HEK293T (cell line): ENCODE measurements at regions not wholly inside any gene's neighbourhood (a gene's known extent, or its start where the extent isn't known, plus 50 kb on each side); places are given as distances from the start of the nearest gene placed in this dataset.

ENCODE experiments used
- CTCF ChIA-PET: fragments of 350-600 bp; formaldehyde crosslinking; extraction: SDS; loops from one replicate; lab custom pipeline; 2021; ENCODE audit warnings: antibody characterized with exemption, inconsistent platforms; lab: Yijun Ruan, JAX
- POLR2A ChIA-PET: fragments of 350-600 bp; formaldehyde crosslinking; extraction: SDS; loops from one replicate; lab custom pipeline; 2020; ENCODE audit warnings: antibody characterized with exemption, inconsistent platforms; lab: Yijun Ruan, JAX
- DNase-seq: peaks from one replicate; pipeline ENCODE4 v3.0.0; 2012; ENCODE audit warnings: mixed read lengths; ENCODE audit errors: extremely low spot score
- ARNT ChIP-seq: fragments of 450-650 bp; IDR thresholded peaks from 2 replicates; pipeline ENCODE4 v1.6.1; 2017; ENCODE audit warnings: mild to moderate bottlenecking
- BHLHE40 ChIP-seq: fragments of 450-650 bp; IDR thresholded peaks from 2 replicates; pipeline ENCODE4 v1.6.1; 2016; ENCODE audit warnings: mild to moderate bottlenecking, moderate library complexity, borderline replicate concordance
- CTBP1 ChIP-seq: fragments of 450-650 bp; IDR thresholded peaks from 2 replicates; pipeline ENCODE4 v1.6.1; 2016; ENCODE audit warnings: borderline replicate concordance
- ELF4 ChIP-seq: fragments of 450-650 bp; IDR thresholded peaks from 2 replicates; pipeline ENCODE4 v1.6.1; 2017; ENCODE audit warnings: antibody characterized with exemption
- FOXA1 ChIP-seq: fragments of 450-650 bp; IDR thresholded peaks from 2 replicates; pipeline ENCODE4 v1.6.1; 2016; ENCODE audit warnings: mild to moderate bottlenecking
- FOXK2 ChIP-seq: fragments of 450-650 bp; IDR thresholded peaks from 2 replicates; pipeline ENCODE4 v1.6.1; 2016; ENCODE audit warnings: mild to moderate bottlenecking
- FOXM1 ChIP-seq: fragments of 450-650 bp; IDR thresholded peaks from 2 replicates; pipeline ENCODE4 v1.6.1; 2017; ENCODE audit warnings: mild to moderate bottlenecking, borderline replicate concordance
- HDGF ChIP-seq: fragments of 450-650 bp; IDR thresholded peaks from 2 replicates; pipeline ENCODE4 v1.6.1; 2017; ENCODE audit warnings: antibody characterized with exemption, borderline replicate concordance
- L3MBTL2 ChIP-seq: fragments of 450-650 bp; conservative IDR thresholded peaks from 2 replicates; pipeline ENCODE4 v1.6.1; 2016; ENCODE audit warnings: mild to moderate bottlenecking
- LEF1 ChIP-seq: fragments of 450-650 bp; IDR thresholded peaks from 2 replicates; pipeline ENCODE4 v1.6.1; 2017; ENCODE audit warnings: mild to moderate bottlenecking, borderline replicate concordance
- NFRKB ChIP-seq: fragments of 450-650 bp; IDR thresholded peaks from 2 replicates; pipeline ENCODE4 v1.6.1; 2016; ENCODE audit warnings: mild to moderate bottlenecking, moderate library complexity
- PKNOX1 ChIP-seq: fragments of 450-650 bp; IDR thresholded peaks from 2 replicates; pipeline ENCODE4 v1.6.1; 2016
- SP1 ChIP-seq: fragments of 450-650 bp; IDR thresholded peaks from 2 replicates; pipeline ENCODE4 v1.6.1; 2017
- SUZ12 ChIP-seq: fragments of 450-650 bp; IDR thresholded peaks from 2 replicates; pipeline ENCODE4 v1.6.1; 2016; ENCODE audit warnings: mild to moderate bottlenecking
- TARDBP ChIP-seq: fragments of 450-650 bp; IDR thresholded peaks from 2 replicates; pipeline ENCODE4 v1.6.1; 2016
- ZNF384 ChIP-seq: fragments of 450-650 bp; IDR thresholded peaks from 2 replicates; pipeline ENCODE4 v1.6.1; 2016

DNA sequence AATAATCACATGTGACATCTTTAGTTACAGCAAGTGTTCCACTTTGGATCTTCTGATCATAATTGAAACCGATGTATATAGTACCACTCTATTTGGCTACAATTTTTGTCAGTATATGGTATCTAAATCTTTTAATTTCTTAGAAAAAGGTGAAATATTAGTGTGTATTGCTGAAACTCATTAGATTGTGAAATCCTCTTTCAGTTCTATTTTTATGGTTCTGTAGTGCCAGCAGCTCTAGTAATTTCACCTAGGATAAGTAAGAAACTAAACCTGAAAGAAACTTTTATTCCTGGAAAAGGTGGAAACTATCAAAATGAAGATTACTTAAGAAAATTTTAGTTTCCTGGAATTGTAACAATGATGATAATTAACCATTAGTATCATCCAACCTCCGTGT, 370.9 kb downstream of the NNT start:
- ChIA-PET POLR2A (no interaction called here), CTCF (no interaction called here)
- TF ChIP-seq CTBP1 = no peak
- TF ChIP-seq HDGF = no peak
- TF ChIP-seq FOXK2 = no peak
- no peak for TF ChIP-seq SP1
- no peak for TF ChIP-seq ARNT
- TF ChIP-seq FOXM1 = no peak
- TF ChIP-seq SUZ12 = no peak
- no peak for TF ChIP-seq BHLHE40
- TF ChIP-seq ELF4 = no peak
- TF ChIP-seq PKNOX1 = no peak
- TF ChIP-seq NFRKB = no peak
- no peak for TF ChIP-seq FOXA1
- no peak for TF ChIP-seq LEF1
- TF ChIP-seq TARDBP = no peak
- no peak for DNase-seq

GRCh38 chr5:43973318-43973717, 370.3 kb downstream of the NNT start:
- ChIA-PET CTCF (no interaction called here), POLR2A (no interaction called here)
- no peak for DNase-seq
- TF ChIP-seq ZNF384 (no peak), HDGF (no peak), SUZ12 (no peak), SP1 (no peak), FOXM1 (no peak)

DNA sequence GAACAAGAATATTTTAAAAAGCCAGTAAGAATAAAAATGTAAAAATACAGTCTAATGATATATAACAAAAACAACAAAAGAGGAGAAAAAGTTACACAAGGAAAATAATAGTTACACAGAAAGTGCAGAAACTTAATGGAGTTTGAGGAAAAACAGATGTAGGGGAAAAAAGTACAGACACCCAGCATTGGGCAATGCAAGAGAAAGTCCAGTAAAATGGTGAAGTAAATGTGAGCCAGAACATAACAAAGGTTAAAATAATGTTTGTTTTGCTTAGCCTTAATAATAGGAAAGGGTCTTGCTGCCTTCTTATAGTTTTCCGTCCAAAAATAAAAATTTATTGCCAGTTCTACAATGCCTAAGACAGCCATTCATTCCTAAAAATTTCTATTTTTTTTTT, 364.2 kb downstream of the NNT start:
- TF ChIP-seq CTBP1 = no peak
- TF ChIP-seq FOXK2 = no peak
- no peak for TF ChIP-seq L3MBTL2
- TF ChIP-seq ELF4 = no peak
- TF ChIP-seq ARNT = no peak
- no peak for TF ChIP-seq HDGF
- no peak for TF ChIP-seq PKNOX1
- CTCF ChIA-PET = no interaction called here
- DNase-seq = no peak
- POLR2A ChIA-PET = no interaction called here

DNA sequence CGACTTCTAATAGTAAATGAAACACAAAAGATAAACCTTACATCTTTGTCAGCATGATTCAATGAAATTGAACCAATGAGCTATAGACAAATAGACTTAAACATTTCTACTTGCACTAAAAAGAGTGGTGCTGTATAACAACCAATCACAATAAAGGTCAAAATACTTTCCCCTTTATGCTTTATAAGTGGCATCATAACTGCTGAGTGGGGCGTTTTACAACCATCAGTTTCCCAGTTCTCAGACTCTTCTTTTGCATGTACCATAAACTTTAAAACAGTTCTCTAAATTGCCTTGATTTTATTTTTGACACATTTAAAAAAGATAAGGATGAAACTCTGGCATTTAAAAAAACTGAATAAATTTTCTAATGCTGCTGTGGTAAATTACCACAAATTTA, 356.2 kb downstream of the NNT start:
- DNase-seq = no peak
- POLR2A ChIA-PET = no interaction called here
- no peak for TF ChIP-seq TARDBP
- TF ChIP-seq ARNT = no peak
- TF ChIP-seq SP1 = no peak
- no peak for TF ChIP-seq PKNOX1
- TF ChIP-seq ZNF384 = no peak
- CTCF ChIA-PET = no interaction called here

DNA sequence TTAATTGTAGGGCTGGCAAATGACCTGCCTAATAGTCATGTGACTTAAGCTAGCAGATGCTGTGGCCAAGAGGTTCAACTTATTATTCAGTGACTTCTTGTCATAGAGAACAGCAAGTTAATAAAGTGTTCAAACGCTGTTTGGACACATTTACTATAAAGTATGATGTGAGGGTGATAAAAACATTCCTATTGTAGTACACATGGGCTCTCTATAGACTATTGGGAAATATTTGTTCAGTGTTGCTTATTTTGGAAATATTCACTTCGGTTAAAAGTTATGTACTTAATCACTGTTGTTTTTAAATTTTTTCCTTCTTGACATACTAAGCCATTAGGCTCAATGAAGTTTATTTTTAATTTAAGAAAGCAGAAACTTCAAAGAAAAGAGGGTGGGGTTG, 345.0 kb downstream of the NNT start:
- no peak for DNase-seq
- TF ChIP-seq L3MBTL2 (no peak), NFRKB (no peak), PKNOX1 (no peak), ARNT (no peak), FOXA1 (no peak), FOXK2 (no peak), LEF1 (no peak), HDGF (no peak), TARDBP (no peak), ZNF384 (no peak), CTBP1 (no peak), FOXM1 (no peak), BHLHE40 (no peak), SUZ12 (no peak), SP1 (no peak), ELF4 (no peak)
- ChIA-PET CTCF (no interaction called here), POLR2A (no interaction called here)

- DNase-seq = no peak
- TF ChIP-seq HDGF (no peak), PKNOX1 (no peak), ELF4 (no peak), FOXK2 (no peak), TARDBP (no peak), FOXA1 (no peak)
- CTCF ChIA-PET = no interaction called here
- POLR2A ChIA-PET = no interaction called here
These were observed 338.8 kb downstream of the NNT start for GRCh38 chr5:43941806-43942205.

DNA sequence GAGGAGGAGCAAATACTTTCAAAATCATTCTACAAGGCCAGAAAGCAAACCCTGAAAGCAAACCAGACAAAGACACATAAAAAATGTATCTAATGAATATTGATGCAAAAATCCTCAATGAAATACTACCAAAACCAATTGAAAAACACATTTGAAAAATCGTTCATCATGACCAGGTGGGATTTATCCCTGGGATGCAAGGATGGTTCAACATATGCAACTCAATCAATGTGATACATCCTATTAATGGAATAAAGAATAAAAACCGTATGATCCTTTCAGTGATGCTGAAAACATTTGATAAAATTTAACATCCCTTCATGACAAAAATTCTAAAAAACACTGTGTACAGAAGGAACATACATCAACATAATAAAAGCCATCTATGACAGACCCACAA, 337.6 kb downstream of the NNT start:
- TF ChIP-seq HDGF = no peak
- no peak for TF ChIP-seq ZNF384
- no peak for TF ChIP-seq ARNT
- TF ChIP-seq FOXK2 = no peak
- TF ChIP-seq SP1 = no peak
- TF ChIP-seq PKNOX1 = no peak
- TF ChIP-seq LEF1 = no peak
- TF ChIP-seq FOXM1 = no peak
- no peak for TF ChIP-seq SUZ12
- TF ChIP-seq CTBP1 = no peak
- no peak for TF ChIP-seq FOXA1
- no peak for TF ChIP-seq ELF4
- no peak for TF ChIP-seq NFRKB
- TF ChIP-seq BHLHE40 = no peak
- TF ChIP-seq L3MBTL2 = no peak
- no peak for TF ChIP-seq TARDBP
- POLR2A ChIA-PET = no interaction called here
- no peak for DNase-seq
- CTCF ChIA-PET = no interaction called here
